ENCODE measurements at regions not wholly inside any gene's neighbourhood (a gene's known extent, or its start where the extent isn't known, plus 50 kb on each side); places are given as distances from the start of the nearest gene placed in this dataset.
"Not testable (repeated sequence)": the region's sequence is repeated elsewhere in the genome, so short reads cannot be mapped to it uniquely, and the experiment has no call there.

GRCh38 chr12:112710414-112710813 is 81.1 kb upstream of the RPH3A start:
- no peak for DNase-seq
- Mint-ChIP-seq H3K36me3 (ENCODE audit: low read depth) (no peaks in the 10 kb centered on the region), H3K4me3 (no peak overlapping the region), H3K27me3 (no peaks in the 10 kb centered on the region), H3K9me3 (no peaks in the 10 kb centered on the region), H3K4me1 (ENCODE audit: low read depth) (no peaks in the 10 kb centered on the region), H3K27ac (no peak overlapping the region)

- no peaks in the 10 kb centered on the region for H3K4me1 Mint-ChIP-seq (ENCODE audit: low read depth)
Observed at GRCh38 chr12:112711026-112711425, 80.5 kb upstream of the RPH3A start.

GRCh38 chr12:112711507-112711906 is 80.0 kb upstream of the RPH3A start:
- Mint-ChIP-seq H3K27me3 (no peaks in the 10 kb centered on the region), H3K27ac (no peak overlapping the region), H3K4me1 (ENCODE audit: low read depth) (no peaks in the 10 kb centered on the region), H3K4me3 (no peak overlapping the region), H3K36me3 (ENCODE audit: low read depth) (no peaks in the 10 kb centered on the region), H3K9me3 (no peaks in the 10 kb centered on the region)
- no peak for DNase-seq

More at GRCh38 chr12:112711026-112711425, 80.5 kb upstream of the RPH3A start:
- no peaks in the 10 kb centered on the region for H3K9me3 Mint-ChIP-seq
- H3K27ac Mint-ChIP-seq, result no peak overlapping the region
- no peak for DNase-seq
- H3K36me3 Mint-ChIP-seq (ENCODE audit: low read depth), result no peaks in the 10 kb centered on the region
- no peaks in the 10 kb centered on the region for H3K27me3 Mint-ChIP-seq
- no peak overlapping the region for H3K4me3 Mint-ChIP-seq

GRCh38 chr12:112712751-112713150 is 78.8 kb upstream of the RPH3A start:
- H3K4me1 Mint-ChIP-seq (ENCODE audit: low read depth); H3K27ac Mint-ChIP-seq; H3K4me3 Mint-ChIP-seq; H3K36me3 Mint-ChIP-seq (ENCODE audit: low read depth); H3K27me3 Mint-ChIP-seq; DNase-seq; H3K9me3 Mint-ChIP-seq: not testable (repeated sequence)

GRCh38 chr12:112713471-112713870 is 78.1 kb upstream of the RPH3A start:
- no peaks in the 10 kb centered on the region for H3K27me3 Mint-ChIP-seq
- H3K4me3 Mint-ChIP-seq, result no peak overlapping the region
- no peak overlapping the region for H3K27ac Mint-ChIP-seq
- no peaks in the 10 kb centered on the region for H3K4me1 Mint-ChIP-seq (ENCODE audit: low read depth)
- H3K36me3 Mint-ChIP-seq (ENCODE audit: low read depth), result no peaks in the 10 kb centered on the region
- no peak for DNase-seq
- H3K9me3 Mint-ChIP-seq, result no peaks in the 10 kb centered on the region

- no peaks in the 10 kb centered on the region for H3K27me3 Mint-ChIP-seq
- H3K4me1 Mint-ChIP-seq (ENCODE audit: low read depth), result no peaks in the 10 kb centered on the region
- H3K36me3 Mint-ChIP-seq (ENCODE audit: low read depth), result no peaks in the 10 kb centered on the region
- H3K9me3 Mint-ChIP-seq, result no peaks in the 10 kb centered on the region
- no peak overlapping the region for H3K27ac Mint-ChIP-seq
- no peak overlapping the region for H3K4me3 Mint-ChIP-seq
- DNase-seq, result no peak
Observed at GRCh38 chr12:112714166-112714710, 77.3 kb upstream of the RPH3A start.

- Mint-ChIP-seq H3K27me3 (peaks cover 6% of the 10 kb centered on the region), H3K4me3 (no peak overlapping the region), H3K9me3 (peaks cover 2% of the 10 kb centered on the region), H3K36me3 (ENCODE audit: low read depth) (no peaks in the 10 kb centered on the region), H3K27ac (no peak overlapping the region), H3K4me1 (ENCODE audit: low read depth) (no peaks in the 10 kb centered on the region)
- no peak for DNase-seq
Observed at GRCh38 chr12:112716099-112717093, 75.2 kb upstream of the RPH3A start.

GRCh38 chr12:112728864-112729263 is 62.7 kb upstream of the RPH3A start:
- no peak for DNase-seq
- no peak overlapping the region for H3K27ac Mint-ChIP-seq
- H3K4me1 Mint-ChIP-seq (ENCODE audit: low read depth), result no peaks in the 10 kb centered on the region
- no peaks in the 10 kb centered on the region for H3K9me3 Mint-ChIP-seq
- H3K27me3 Mint-ChIP-seq, result peaks cover 9% of the 10 kb centered on the region
- no peaks in the 10 kb centered on the region for H3K36me3 Mint-ChIP-seq (ENCODE audit: low read depth)
- H3K4me3 Mint-ChIP-seq, result no peak overlapping the region

- Mint-ChIP-seq H3K27ac (no peak overlapping the region), H3K27me3 (peaks cover 14% of the 10 kb centered on the region), H3K36me3 (ENCODE audit: low read depth) (no peaks in the 10 kb centered on the region), H3K9me3 (no peaks in the 10 kb centered on the region), H3K4me3 (no peak overlapping the region), H3K4me1 (ENCODE audit: low read depth) (no peaks in the 10 kb centered on the region)
- DNase-seq, result no peak
Observed at GRCh38 chr12:112734859-112735695, 56.5 kb upstream of the RPH3A start.

- no peak overlapping the region for H3K4me3 Mint-ChIP-seq
- H3K27me3 Mint-ChIP-seq, result peaks cover 30% of the 10 kb centered on the region
- no peak for DNase-seq
- H3K27ac Mint-ChIP-seq, result no peak overlapping the region
- no peaks in the 10 kb centered on the region for H3K4me1 Mint-ChIP-seq (ENCODE audit: low read depth)
- no peaks in the 10 kb centered on the region for H3K9me3 Mint-ChIP-seq
- H3K36me3 Mint-ChIP-seq (ENCODE audit: low read depth), result no peaks in the 10 kb centered on the region
Observed at GRCh38 chr12:112738531-112738930, 53.0 kb upstream of the RPH3A start.

GRCh38 chr12:112740387-112740934 is 51.1 kb upstream of the RPH3A start:
- H3K9me3 Mint-ChIP-seq, result no peaks in the 10 kb centered on the region
- H3K4me3 Mint-ChIP-seq, result no peak overlapping the region
- no peaks in the 10 kb centered on the region for H3K36me3 Mint-ChIP-seq (ENCODE audit: low read depth)
- no peak overlapping the region for H3K27ac Mint-ChIP-seq
- peaks cover 36% of the 10 kb centered on the region for H3K27me3 Mint-ChIP-seq
- DNase-seq, result no peak
- no peaks in the 10 kb centered on the region for H3K4me1 Mint-ChIP-seq (ENCODE audit: low read depth)

- Mint-ChIP-seq H3K4me1 (ENCODE audit: low read depth) (no peaks in the 10 kb centered on the region), H3K27ac (no peak overlapping the region), H3K4me3 (no peak overlapping the region), H3K27me3 (peaks cover 37% of the 10 kb centered on the region), H3K9me3 (no peaks in the 10 kb centered on the region), H3K36me3 (ENCODE audit: low read depth) (no peaks in the 10 kb centered on the region)
- DNase-seq, result no peak
Observed at GRCh38 chr12:112741106-112741505, 50.4 kb upstream of the RPH3A start.
